ENCODE measurements at regions not wholly inside any gene's neighbourhood (a gene's known extent, or its start where the extent isn't known, plus 50 kb on each side); places are given as distances from the start of the nearest gene placed in this dataset.

GRCh38 chr14:40850191-40850590 lies 756.5 kb upstream of the LRFN5 start:
- no peak for TF ChIP-seq CTCF (IDR thresholded peaks at IDR 0.05 in 8 of 11, conservative IDR thresholded peaks at IDR 0.05 in 3 of 11)
- no peak for TF ChIP-seq POLR2A (IDR thresholded peaks at IDR 0.05)
